AG08396 (cell line): ENCODE measurements at regions not wholly inside any gene's neighbourhood (a gene's known extent, or its start where the extent isn't known, plus 50 kb on each side); places are given as distances from the start of the nearest gene placed in this dataset.

ENCODE experiments used
- DNase-seq: peaks from one replicate; pipeline ENCODE4 v3.0.0; 2012; ENCODE audit warnings: low spot score, mixed read lengths

GRCh38 chr5:173557123-173557903, 59.1 kb downstream of the BOD1 start:
- no peak for DNase-seq

- no peak for DNase-seq
Observed at GRCh38 chr5:173556142-173557028, 60.1 kb downstream of the BOD1 start.

GRCh38 chr5:173554989-173555705, 61.3 kb downstream of the BOD1 start:
- no peak for DNase-seq

GRCh38 chr5:173554038-173554955, 62.2 kb downstream of the BOD1 start:
- DNase-seq, result no peak

- DNase-seq, result no peak
Observed at GRCh38 chr5:173550641-173551040, 65.8 kb downstream of the BOD1 start.

GRCh38 chr5:173549644-173550043, 66.8 kb downstream of the BOD1 start:
- no peak for DNase-seq

- peak; percentile 24 for DNase-seq
Observed at GRCh38 chr5:173547579-173547978, 68.9 kb downstream of the BOD1 start.

- DNase-seq, result no peak
Observed at GRCh38 chr5:173542964-173543363, 73.5 kb downstream of the BOD1 start.

- DNase-seq, result no peak
Observed at GRCh38 chr5:173542159-173542558, 74.3 kb downstream of the BOD1 start.

GRCh38 chr5:173538654-173539053, 77.8 kb downstream of the BOD1 start:
- no peak for DNase-seq

- no peak for DNase-seq
Observed at GRCh38 chr5:173538018-173538417, 78.4 kb downstream of the BOD1 start.

GRCh38 chr5:173537228-173537627, 79.2 kb downstream of the BOD1 start:
- DNase-seq, result no peak

- no peak for DNase-seq
Observed at GRCh38 chr5:173535976-173536639, 80.3 kb downstream of the BOD1 start.

- no peak for DNase-seq
Observed at GRCh38 chr5:173535166-173535975, 81.1 kb downstream of the BOD1 start.

- no peak for DNase-seq
Observed at GRCh38 chr5:173534664-173535063, 81.8 kb downstream of the BOD1 start.

- no peak for DNase-seq
Observed at GRCh38 chr5:173534031-173534430, 82.4 kb downstream of the BOD1 start.

- no peak for DNase-seq
Observed at GRCh38 chr5:173532689-173533250, 83.7 kb downstream of the BOD1 start.

- DNase-seq, result no peak
Observed at GRCh38 chr5:173531863-173532262, 84.6 kb downstream of the BOD1 start.

GRCh38 chr5:173530547-173530946, 85.9 kb downstream of the BOD1 start:
- DNase-seq, result no peak

- DNase-seq, result no peak
Observed at GRCh38 chr5:173529861-173530260, 86.6 kb downstream of the BOD1 start.
